K562 (cell line): ENCODE measurements at regions not wholly inside any gene's neighbourhood (a gene's known extent, or its start where the extent isn't known, plus 50 kb on each side); places are given as distances from the start of the nearest gene placed in this dataset.

Source experiments
- ATAC-seq: fragments of 200-7000 bp; cut with Tn5 transposase; 3 replicates; pipeline ENCODE4 v1.9.1; 2020; ENCODE audit warnings: moderate library complexity
- BruUV-seq: library from RNA; stranded (reverse); fragments of 400-500 nt; replicated peaks from 2 replicates; lab custom pipeline; 2021; lab: Mats Ljungman, UMichigan
- CTCF ChIA-PET: fragments of 300-600 bp; formaldehyde crosslinking; extraction: SDS; loops from one replicate; lab custom pipeline; 2021; ENCODE audit warnings: low intra/inter-chr PET ratio; lab: Yijun Ruan, JAX
- POLR2A ChIA-PET: fragments of 300-600, 350-650 bp; sonication (Branson Sonifier 250); formaldehyde crosslinking; extraction: SDS; loops from one replicate; lab custom pipeline; 2021; ENCODE audit warnings: antibody characterized with exemption, inconsistent platforms; lab: Yijun Ruan, JAX
- DNase-seq, 4 experiments: peaks; one replicate each; pipeline versions ENCODE4 v3.0.0 to v3.0.0-alpha.2; 2011 to 2018; ENCODE audit warnings: low spot score in 3 of 4, mixed read lengths in 3 of 4; ENCODE audit errors: extremely low read depth in 1 of 4
- FAIRE-seq: peaks from 2 replicates; lab custom pipeline; 2011; peaks lifted over from hg19 to GRCh38; lab: Jason Lieb, UNC
- H2AFZ ChIP-seq: 2 replicates; pipeline ENCODE4 v1.6.0; 2011; ENCODE audit warnings: low read depth, low read length, control low read depth, inconsistent platforms
- H3K27ac ChIP-seq: fragments of 200-600 bp; 3 replicates; pipeline ENCODE4 v1.8.0; 2011; ENCODE audit warnings: low read depth, mild to moderate bottlenecking, control low read depth, inconsistent platforms, low read length, moderate library complexity, mixed read lengths; ENCODE audit errors: extremely low read depth
- H3K27me3 ChIP-seq, 2 experiments: fragments of 300-600 bp in 1 of 2; 2 replicates in 1 of 2; 3 replicates in 1 of 2; pipeline versions ENCODE4 v1.6.0 to v1.8.0; 2011; ENCODE audit warnings: inconsistent platforms in 2 of 2, low read length in 2 of 2, mild to moderate bottlenecking in 1 of 2, mixed read lengths in 1 of 2, moderate library complexity in 1 of 2; ENCODE audit not compliant: control insufficient read depth in 2 of 2, insufficient read depth in 2 of 2
- H3K36me3 ChIP-seq: fragments of 300-600 bp; 3 replicates; pipeline ENCODE4 v1.8.0; 2011; ENCODE audit warnings: mild to moderate bottlenecking, low read length, inconsistent platforms; ENCODE audit not compliant: control insufficient read depth, insufficient read depth
- H3K4me1 ChIP-seq, 2 experiments: fragments of 200-600 bp in 1 of 2; replicated peaks in 1 of 2; 2 replicates in 1 of 2; 3 replicates in 1 of 2; pipeline versions ENCODE4 v1.5.1 to v1.8.0; 2011; ENCODE audit warnings: inconsistent platforms in 2 of 2, low read length in 2 of 2, mild to moderate bottlenecking in 1 of 2, mixed read lengths in 1 of 2, moderate library complexity in 1 of 2; ENCODE audit not compliant: control insufficient read depth in 2 of 2, insufficient read depth in 2 of 2
- H3K4me2 ChIP-seq: 2 replicates; pipeline ENCODE4 v1.6.1; 2011; ENCODE audit warnings: low read length, control low read depth, inconsistent platforms, mixed read lengths; ENCODE audit not compliant: insufficient read depth
- H3K4me3 ChIP-seq: fragments of 200-600 bp; sonication (generic), shearing (Covaris generic); 2 replicates; pipeline ENCODE4 v1.5.1; 2016; ENCODE audit warnings: control low read depth, inconsistent platforms
- H3K79me2 ChIP-seq: fragments of 200-600 bp; 3 replicates; pipeline ENCODE4 v1.8.0; 2011; ENCODE audit warnings: low read length, inconsistent platforms; ENCODE audit not compliant: control insufficient read depth, insufficient read depth
- H3K9ac ChIP-seq, 2 experiments: 2 replicates each; pipeline versions ENCODE4 v1.6.0 to v1.6.1; 2011; ENCODE audit warnings: low read depth in 2 of 2, low read length in 2 of 2, control low read depth in 1 of 2, inconsistent platforms in 1 of 2, mild to moderate bottlenecking in 1 of 2, mixed read lengths in 1 of 2; ENCODE audit not compliant: insufficient read depth in 1 of 2
- H3K9me1 ChIP-seq: one replicate; pipeline ENCODE4 v1.6.0; 2011; ENCODE audit warnings: inconsistent platforms, mild to moderate bottlenecking, low read length, moderate library complexity; ENCODE audit not compliant: control insufficient read depth, insufficient read depth
- H3K9me3 ChIP-seq: replicated peaks from 2 replicates; pipeline ENCODE4 v1.5.1; 2011; ENCODE audit warnings: low read depth, low read length, inconsistent platforms; ENCODE audit not compliant: control insufficient read depth, insufficient read depth
- H4K20me1 ChIP-seq: replicated peaks from 2 replicates; pipeline ENCODE4 v1.6.1; 2011; ENCODE audit warnings: low read length, inconsistent platforms, mixed read lengths; ENCODE audit not compliant: control insufficient read depth, insufficient read depth
- BCL6 ChIP-seq: fragments of 250-450 bp; sonication (Bioruptor Pico); IDR thresholded peaks from 2 replicates; pipeline ENCODE4 v1.4.0; 2020
- BCOR ChIP-seq: fragments of 450-650 bp; IDR thresholded peaks from 2 replicates; pipeline ENCODE4 v1.6.1; 2016
- HEY1 ChIP-seq: fragments of 250-450 bp; sonication (Bioruptor Pico); IDR thresholded peaks from 2 replicates; pipeline ENCODE4 v1.5.0; 2020; ENCODE audit warnings: mild to moderate bottlenecking, moderate library complexity, borderline replicate concordance
- KDM1A ChIP-seq, 2 experiments: fragments of 450-650 bp; IDR thresholded peaks; 2 replicates each; pipeline ENCODE4 v1.6.1; 2016; ENCODE audit warnings: mild to moderate bottlenecking in 2 of 2
- SAFB ChIP-seq: fragments of 200-400 bp; formaldehyde crosslinking; IDR thresholded peaks from 2 replicates; pipeline ENCODE4 v1.6.1; 2017; ENCODE audit warnings: low read depth, low read length, borderline replicate concordance
- SMAD3 ChIP-seq: fragments of 450-650 bp; formaldehyde crosslinking; conservative IDR thresholded peaks from 2 replicates; pipeline ENCODE4 v1.4.0; 2020; ENCODE audit warnings: mild to moderate bottlenecking
- SNRNP70 ChIP-seq: fragments of 200-400 bp; formaldehyde crosslinking; optimal IDR thresholded peaks from 2 replicates; pipeline ENCODE3; 2017; ENCODE audit warnings: low read depth, low read length
- TARDBP ChIP-seq: fragments of 450-650 bp; IDR thresholded peaks from 2 replicates; pipeline ENCODE4 v1.6.1; 2016
- YBX1 ChIP-seq: fragments of 450-650 bp; IDR thresholded peaks from 2 replicates; pipeline ENCODE4 v1.7.1; 2016; ENCODE audit warnings: mild to moderate bottlenecking
- ZNF12 ChIP-seq: sonication (generic); formaldehyde crosslinking; IDR thresholded peaks from 2 replicates; pipeline ENCODE4 v1.4.0; 2020; ENCODE audit warnings: mild to moderate bottlenecking, missing genetic modification reagents
- ZNF282 ChIP-seq: sonication (generic); formaldehyde crosslinking; IDR thresholded peaks from 2 replicates; pipeline ENCODE4 v1.8.1; 2023; ENCODE audit warnings: missing genetic modification reagents
- ZNF384 ChIP-seq: IDR thresholded peaks from 2 replicates; pipeline ENCODE4 v1.6.1; 2012; ENCODE audit warnings: low read depth, low read length, improper control_type of control experiment
- ZNF696 ChIP-seq: fragments of 250-450 bp; sonication (Bioruptor Pico); conservative IDR thresholded peaks from 2 replicates; pipeline ENCODE4 v1.4.0; 2020; ENCODE audit warnings: mild to moderate bottlenecking, moderate library complexity
- WGBS: fragments of 100-300 bp; shearing (Covaris generic); methylation state at CpG from one replicate; pipeline ENCODE4 v1.1.6; 2016; ENCODE audit warnings: low coverage, mixed read lengths; ENCODE audit not compliant: insufficient coverage; ENCODE audit errors: missing lambda C conversion rate; 5-methylcytosine and 5-hydroxymethylcytosine counted together
- in situ Hi-C: fragments of 300-500 bp; cut with MboI; formaldehyde crosslinking; loops from 4 replicates; pipeline ENCODE4 v1.15.0; 2018; ENCODE audit warnings: inconsistent platforms, mixed read lengths
- intact Hi-C: fragments of 100-400 bp; cut with micrococcal nuclease; formaldehyde crosslinking; loops from 2 replicates; pipeline ENCODE4 v1.14.2; 2022
- TF ChIP-seq, protein P1 (sequence below): fragments of 450-650 bp; formaldehyde crosslinking; IDR thresholded peaks from 2 replicates; pipeline ENCODE4 v1.4.0; 2020; ENCODE audit warnings: mild to moderate bottlenecking, moderate library complexity
- TF ChIP-seq, protein P2 (sequence below): sonication (generic); IDR thresholded peaks from 2 replicates; pipeline ENCODE4 v1.6.1; 2016
- TF ChIP-seq, protein P3 (sequence below): fragments of 250-450 bp; sonication (Bioruptor Pico); IDR thresholded peaks from 2 replicates; pipeline ENCODE4 v1.5.0; 2021
- TF ChIP-seq, protein P4 (sequence below): IDR thresholded peaks from 2 replicates; pipeline ENCODE4 v1.6.1; 2016; ENCODE audit warnings: missing genetic modification characterization, missing compliant biosample characterization

DNA sequence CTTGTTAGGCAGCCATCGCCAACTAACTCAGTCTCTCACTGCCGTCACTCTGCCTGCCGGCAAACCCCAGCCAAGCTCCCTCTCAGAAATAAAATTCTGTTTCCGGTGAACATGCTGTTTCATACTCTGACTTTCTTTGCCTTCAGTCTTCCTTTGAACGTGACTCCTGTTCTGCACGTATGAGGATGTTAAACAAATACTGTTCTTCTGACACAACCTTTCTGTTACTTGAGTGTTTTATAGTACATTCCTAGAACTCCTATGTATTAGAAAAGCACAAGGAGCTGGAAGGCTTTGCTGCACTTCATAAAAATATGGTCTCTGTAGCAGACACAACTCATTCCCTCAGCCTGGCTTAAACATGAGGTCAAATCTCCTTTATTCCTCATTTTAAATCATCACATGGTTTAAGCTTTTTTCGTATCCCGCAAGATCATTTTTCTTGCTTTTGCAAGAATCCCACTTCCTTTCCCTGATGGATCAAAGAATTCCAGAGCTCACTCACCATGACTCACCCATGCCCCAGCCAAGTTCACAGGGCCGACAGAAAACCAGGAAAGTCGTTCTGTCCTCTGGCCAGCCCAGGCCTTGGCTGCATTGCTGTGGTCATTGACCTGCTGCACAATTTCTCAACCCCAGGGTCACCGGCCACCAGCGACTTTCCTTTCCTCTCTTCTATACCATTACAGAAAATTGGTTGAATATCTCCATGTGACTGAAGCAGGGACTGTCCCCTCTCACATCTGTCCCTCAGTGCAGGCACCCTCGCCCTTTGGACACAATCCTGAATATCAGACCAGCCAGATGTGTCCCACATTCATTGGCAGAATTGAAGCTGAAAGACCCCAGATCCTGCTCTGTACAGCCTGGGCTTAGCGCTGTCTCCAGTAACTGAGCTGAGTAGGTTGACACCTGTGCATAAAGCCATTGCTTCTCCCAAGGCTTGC lies 183.1 kb upstream of the ARL4C start:
- no peak for ATAC-seq
- ChIA-PET CTCF (no interaction called here), POLR2A (interaction anchor here (0.7 kb wide), 1 partner anchor 15 kb away, joined by 3 read pairs; no protein-coding TSS in a partner anchor)
- Histone ChIP-seq H4K20me1 (no peaks in the 10 kb centered on the region), H3K9me3 (no peaks in the 10 kb centered on the region), H2AFZ (no peak overlapping the region), H3K36me3 (no peaks in the 10 kb centered on the region), H3K4me2 (no peak overlapping the region), H3K9me1 (no peaks in the 10 kb centered on the region), H3K4me3 (no peak overlapping the region), H3K27ac (no peak overlapping the region), H3K9ac (no peak overlapping the region), H3K79me2 (no peaks in the 10 kb centered on the region), H3K27me3 (no peaks in the 10 kb centered on the region), H3K4me1 (no peaks in the 10 kb centered on the region)
- BruUV-seq = no TSS peak
- FAIRE-seq = no peak
- TF ChIP-seq KDM1A (IDR thresholded peaks at IDR 0.05) (no peak), HEY1 (CRISPR knock-in tag) (no peak), ZNF282 (CRISPR knock-in tag) (no peak), SAFB (no peak), ZNF384 (no peak), ZNF12 (CRISPR knock-in tag) (no peak), SNRNP70 (no peak), BCL6 (CRISPR knock-in tag) (no peak), SMAD3 (CRISPR knock-in tag) (no peak), ZNF696 (CRISPR knock-in tag) (no peak), BCOR (no peak), TARDBP (no peak), YBX1 (no peak)
- TF ChIP-seq, protein P1, sequence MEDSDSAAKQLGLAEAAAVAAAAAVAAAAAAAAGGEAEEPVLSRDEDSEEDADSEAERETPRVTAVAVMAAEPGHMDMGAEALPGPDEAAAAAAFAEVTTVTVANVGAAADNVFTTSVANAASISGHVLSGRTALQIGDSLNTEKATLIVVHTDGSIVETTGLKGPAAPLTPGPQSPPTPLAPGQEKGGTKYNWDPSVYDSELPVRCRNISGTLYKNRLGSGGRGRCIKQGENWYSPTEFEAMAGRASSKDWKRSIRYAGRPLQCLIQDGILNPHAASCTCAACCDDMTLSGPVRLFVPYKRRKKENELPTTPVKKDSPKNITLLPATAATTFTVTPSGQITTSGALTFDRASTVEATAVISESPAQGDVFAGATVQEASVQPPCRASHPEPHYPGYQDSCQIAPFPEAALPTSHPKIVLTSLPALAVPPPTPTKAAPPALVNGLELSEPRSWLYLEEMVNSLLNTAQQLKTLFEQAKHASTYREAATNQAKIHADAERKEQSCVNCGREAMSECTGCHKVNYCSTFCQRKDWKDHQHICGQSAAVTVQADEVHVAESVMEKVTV (CRISPR knock-in tag) = no peak
- TF ChIP-seq, protein P2, sequence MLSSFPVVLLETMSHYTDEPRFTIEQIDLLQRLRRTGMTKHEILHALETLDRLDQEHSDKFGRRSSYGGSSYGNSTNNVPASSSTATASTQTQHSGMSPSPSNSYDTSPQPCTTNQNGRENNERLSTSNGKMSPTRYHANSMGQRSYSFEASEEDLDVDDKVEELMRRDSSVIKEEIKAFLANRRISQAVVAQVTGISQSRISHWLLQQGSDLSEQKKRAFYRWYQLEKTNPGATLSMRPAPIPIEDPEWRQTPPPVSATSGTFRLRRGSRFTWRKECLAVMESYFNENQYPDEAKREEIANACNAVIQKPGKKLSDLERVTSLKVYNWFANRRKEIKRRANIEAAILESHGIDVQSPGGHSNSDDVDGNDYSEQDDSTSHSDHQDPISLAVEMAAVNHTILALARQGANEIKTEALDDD = no peak
- TF ChIP-seq, protein P3, sequence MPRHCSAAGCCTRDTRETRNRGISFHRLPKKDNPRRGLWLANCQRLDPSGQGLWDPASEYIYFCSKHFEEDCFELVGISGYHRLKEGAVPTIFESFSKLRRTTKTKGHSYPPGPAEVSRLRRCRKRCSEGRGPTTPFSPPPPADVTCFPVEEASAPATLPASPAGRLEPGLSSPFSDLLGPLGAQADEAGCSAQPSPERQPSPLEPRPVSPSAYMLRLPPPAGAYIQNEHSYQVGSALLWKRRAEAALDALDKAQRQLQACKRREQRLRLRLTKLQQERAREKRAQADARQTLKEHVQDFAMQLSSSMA = no peak
- TF ChIP-seq, protein P4, sequence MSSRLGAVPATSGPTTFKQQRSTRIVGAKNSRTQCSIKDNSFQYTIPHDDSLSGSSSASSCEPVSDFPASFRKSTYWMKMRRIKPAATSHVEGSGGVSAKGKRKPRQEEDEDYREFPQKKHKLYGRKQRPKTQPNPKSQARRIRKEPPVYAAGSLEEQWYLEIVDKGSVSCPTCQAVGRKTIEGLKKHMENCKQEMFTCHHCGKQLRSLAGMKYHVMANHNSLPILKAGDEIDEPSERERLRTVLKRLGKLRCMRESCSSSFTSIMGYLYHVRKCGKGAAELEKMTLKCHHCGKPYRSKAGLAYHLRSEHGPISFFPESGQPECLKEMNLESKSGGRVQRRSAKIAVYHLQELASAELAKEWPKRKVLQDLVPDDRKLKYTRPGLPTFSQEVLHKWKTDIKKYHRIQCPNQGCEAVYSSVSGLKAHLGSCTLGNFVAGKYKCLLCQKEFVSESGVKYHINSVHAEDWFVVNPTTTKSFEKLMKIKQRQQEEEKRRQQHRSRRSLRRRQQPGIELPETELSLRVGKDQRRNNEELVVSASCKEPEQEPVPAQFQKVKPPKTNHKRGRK (tag) = no peak
- DNase-seq = no peak
- intact Hi-C loops = no loop called here
- under 1% methylated on average over 13 of the region's 14 CpGs for WGBS
- in situ Hi-C loops = no loop called here
